ENCODE measurements at regions not wholly inside any gene's neighbourhood (a gene's known extent, or its start where the extent isn't known, plus 50 kb on each side); places are given as distances from the start of the nearest gene placed in this dataset.

GRCh38 chr3:124411728-124412127 is 318.5 kb upstream of the UMPS start:
- DNase-seq (ENCODE audit: extremely low read depth, low read depth), result no peak
- TF ChIP-seq, protein P1, sequence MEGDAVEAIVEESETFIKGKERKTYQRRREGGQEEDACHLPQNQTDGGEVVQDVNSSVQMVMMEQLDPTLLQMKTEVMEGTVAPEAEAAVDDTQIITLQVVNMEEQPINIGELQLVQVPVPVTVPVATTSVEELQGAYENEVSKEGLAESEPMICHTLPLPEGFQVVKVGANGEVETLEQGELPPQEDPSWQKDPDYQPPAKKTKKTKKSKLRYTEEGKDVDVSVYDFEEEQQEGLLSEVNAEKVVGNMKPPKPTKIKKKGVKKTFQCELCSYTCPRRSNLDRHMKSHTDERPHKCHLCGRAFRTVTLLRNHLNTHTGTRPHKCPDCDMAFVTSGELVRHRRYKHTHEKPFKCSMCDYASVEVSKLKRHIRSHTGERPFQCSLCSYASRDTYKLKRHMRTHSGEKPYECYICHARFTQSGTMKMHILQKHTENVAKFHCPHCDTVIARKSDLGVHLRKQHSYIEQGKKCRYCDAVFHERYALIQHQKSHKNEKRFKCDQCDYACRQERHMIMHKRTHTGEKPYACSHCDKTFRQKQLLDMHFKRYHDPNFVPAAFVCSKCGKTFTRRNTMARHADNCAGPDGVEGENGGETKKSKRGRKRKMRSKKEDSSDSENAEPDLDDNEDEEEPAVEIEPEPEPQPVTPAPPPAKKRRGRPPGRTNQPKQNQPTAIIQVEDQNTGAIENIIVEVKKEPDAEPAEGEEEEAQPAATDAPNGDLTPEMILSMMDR (IDR thresholded peaks at IDR 0.05; ENCODE audit: low read depth, low read length), result no peak

DNA sequence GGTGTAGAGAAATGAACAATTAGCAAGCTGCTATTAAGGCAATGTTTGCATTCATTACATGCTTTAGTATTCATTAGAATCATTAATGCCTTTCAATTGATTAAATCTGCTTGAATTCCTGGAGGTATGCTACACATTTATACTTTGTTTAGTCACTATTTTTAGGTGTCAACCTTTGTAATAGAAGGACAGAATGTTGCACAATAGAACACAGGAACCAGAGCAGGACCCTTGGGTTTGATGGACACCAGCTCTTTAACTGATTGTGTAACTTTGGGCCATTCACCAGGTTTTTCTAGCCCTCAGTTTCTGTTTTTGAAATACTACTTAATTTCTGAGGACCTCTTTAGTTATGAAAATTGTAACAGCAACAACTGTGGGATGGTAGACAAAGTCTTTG is 317.6 kb upstream of the UMPS start:
- DNase-seq (ENCODE audit: extremely low read depth, low read depth), result no peak
- TF ChIP-seq, protein P1 (IDR thresholded peaks at IDR 0.05; ENCODE audit: low read depth, low read length), result no peak

DNA sequence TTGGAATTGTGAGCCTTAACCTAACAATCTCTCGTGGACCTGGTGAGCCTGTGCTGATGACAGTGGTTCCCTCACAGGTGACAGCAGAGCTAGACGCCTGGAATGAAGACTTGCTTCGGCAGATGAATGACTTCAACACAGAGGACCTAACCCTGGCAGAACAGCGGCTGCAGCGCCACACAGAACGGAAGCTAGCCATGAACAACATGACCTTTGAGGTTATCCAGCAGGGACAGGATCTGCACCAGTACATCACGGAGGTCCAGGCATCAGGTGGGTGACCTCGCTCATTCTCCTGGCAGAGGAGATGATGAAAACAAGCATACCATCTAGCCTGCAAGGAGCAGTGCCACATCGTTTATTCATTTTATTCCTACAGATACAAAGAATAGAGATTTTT is 316.9 kb upstream of the UMPS start:
- DNase-seq (ENCODE audit: extremely low read depth, low read depth), result no peak
- TF ChIP-seq, protein P1 (IDR thresholded peaks at IDR 0.05; ENCODE audit: low read depth, low read length), result no peak

GRCh38 chr3:124413989-124414598 is 316.2 kb upstream of the UMPS start:
- no peak for DNase-seq (ENCODE audit: extremely low read depth, low read depth)
- TF ChIP-seq, protein P1 (IDR thresholded peaks at IDR 0.05; ENCODE audit: low read depth, low read length), result no peak

DNA sequence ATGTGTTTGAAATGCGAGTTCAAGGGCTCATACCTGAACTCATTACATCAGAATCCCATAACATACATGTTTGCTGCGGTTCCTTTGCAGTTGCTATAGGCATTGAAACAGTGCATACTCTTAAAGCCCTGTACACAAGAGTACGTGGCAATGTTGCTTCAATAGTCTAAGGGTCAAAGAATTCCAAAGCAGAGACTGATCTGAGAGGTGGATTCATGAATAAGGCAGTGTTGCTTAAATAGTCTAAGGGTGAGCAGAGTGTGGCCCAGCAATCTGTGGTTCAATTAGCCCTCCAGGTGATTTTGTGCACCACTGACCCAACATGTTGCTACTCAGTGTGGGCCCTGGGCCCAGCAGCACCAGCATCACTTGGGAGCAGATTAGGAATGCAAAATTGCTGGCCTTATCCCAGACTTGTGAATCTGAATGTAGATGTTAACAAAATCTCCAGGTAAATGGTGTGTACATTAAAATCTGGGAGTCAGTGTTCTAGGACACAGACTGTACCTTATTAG is 314.7 kb upstream of the UMPS start:
- no peak for DNase-seq (ENCODE audit: extremely low read depth, low read depth)
- TF ChIP-seq, protein P1 (IDR thresholded peaks at IDR 0.05; ENCODE audit: low read depth, low read length), result no peak

DNA sequence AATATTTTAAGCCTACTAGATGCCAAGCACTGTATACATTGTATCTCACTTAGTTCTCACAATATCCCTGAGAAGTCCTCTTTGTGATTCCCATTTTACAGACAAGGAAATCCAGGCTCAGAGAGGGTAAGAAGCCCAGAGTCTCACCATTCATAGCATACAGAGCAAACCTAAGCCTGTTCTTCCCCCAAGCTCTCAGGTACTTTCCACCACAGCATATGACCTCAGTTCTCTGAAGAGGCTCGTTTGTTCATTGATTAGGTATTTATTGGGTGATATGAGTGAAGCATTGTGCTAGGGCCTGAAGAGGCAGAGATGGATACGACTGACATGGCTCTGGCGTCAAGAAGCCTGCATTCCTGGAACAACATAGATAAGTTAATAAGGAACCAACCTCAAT is 310.9 kb upstream of the UMPS start:
- no peak for DNase-seq (ENCODE audit: extremely low read depth, low read depth)
- TF ChIP-seq, protein P1 (IDR thresholded peaks at IDR 0.05; ENCODE audit: low read depth, low read length), result no peak

DNA sequence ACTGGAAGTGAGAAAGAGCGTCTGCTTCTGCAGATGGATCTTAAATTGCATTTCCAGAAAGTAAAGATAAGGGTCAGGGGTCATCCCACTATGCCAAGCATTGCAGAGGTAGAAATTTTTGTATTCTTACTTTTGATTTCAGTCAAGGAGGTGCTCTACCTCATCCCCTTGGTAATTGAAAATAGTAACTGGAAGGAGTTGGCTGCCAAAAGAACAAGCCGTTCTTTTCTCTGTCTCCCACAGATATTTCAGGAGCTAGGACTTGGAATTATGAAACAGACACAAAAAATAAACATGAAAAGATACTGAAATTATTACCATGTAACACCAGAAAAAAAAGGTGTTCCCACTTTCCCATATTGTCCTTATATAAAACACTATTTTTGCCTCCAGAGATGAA is 309.9 kb upstream of the UMPS start:
- TF ChIP-seq, protein P1 (IDR thresholded peaks at IDR 0.05; ENCODE audit: low read depth, low read length), result no peak
- no peak for DNase-seq (ENCODE audit: extremely low read depth, low read depth)
